ENCODE measurements at regions not wholly inside any gene's neighbourhood (a gene's known extent, or its start where the extent isn't known, plus 50 kb on each side); places are given as distances from the start of the nearest gene placed in this dataset.
"Not testable (repeated sequence)": the region's sequence is repeated elsewhere in the genome, so short reads cannot be mapped to it uniquely, and the experiment has no call there.

- DNase-seq (ENCODE audit: low spot score) = not testable (repeated sequence)
Observed at GRCh38 chr21:5327220-5327619, 5194.2 kb upstream of the TPTE start.

GRCh38 chr21:5329311-5329939, 5192.0 kb upstream of the TPTE start:
- DNase-seq (ENCODE audit: low spot score) = not testable (repeated sequence)

GRCh38 chr21:5357839-5358238, 5163.5 kb upstream of the TPTE start:
- DNase-seq (ENCODE audit: low spot score) = peak; percentile 1
